GM23338 (cell line): ENCODE measurements at regions not wholly inside any gene's neighbourhood (a gene's known extent, or its start where the extent isn't known, plus 50 kb on each side); places are given as distances from the start of the nearest gene placed in this dataset.

ENCODE experiments used
- ATAC-seq: fragments of 200-7000 bp; cut with Tn5 transposase; 3 replicates; pipeline ENCODE4 v1.9.1; 2020
- DNase-seq: peaks from one replicate; pipeline ENCODE4 v3.0.0-alpha.2; 2015; ENCODE audit warnings: low spot score
- H2AFZ ChIP-seq: fragments of 200-600 bp; sonication (generic); 2 replicates; pipeline ENCODE4 v1.8.0; 2016; ENCODE audit warnings: antibody characterized with exemption, mild to moderate bottlenecking, moderate library complexity
- H3F3A ChIP-seq: fragments of 200-600 bp; sonication (generic); replicated peaks from 2 replicates; pipeline ENCODE4 v1.8.0; 2017; ENCODE audit warnings: antibody characterized with exemption, mixed run types, low read depth
- H3K27ac ChIP-seq: fragments of 200-600 bp; sonication (generic); 2 replicates; pipeline ENCODE4 v1.6.1; 2016; ENCODE audit warnings: low read depth
- H3K27me3 ChIP-seq: fragments of 200-600 bp; sonication (generic); 2 replicates; pipeline ENCODE4 v1.8.0; 2016; ENCODE audit warnings: mild to moderate bottlenecking, mixed run types, moderate library complexity; ENCODE audit not compliant: insufficient read depth
- H3K36me3 ChIP-seq: fragments of 200-600 bp; sonication (generic); 2 replicates; pipeline ENCODE4 v1.8.0; 2016; ENCODE audit warnings: mild to moderate bottlenecking; ENCODE audit not compliant: insufficient read depth
- H3K4me1 ChIP-seq: fragments of 200-600 bp; sonication (generic); 2 replicates; pipeline ENCODE4 v1.8.0; 2016; ENCODE audit warnings: mild to moderate bottlenecking, moderate library complexity; ENCODE audit not compliant: insufficient read depth
- H3K4me2 ChIP-seq: fragments of 200-600 bp; sonication (generic); 2 replicates; pipeline ENCODE4 v1.7.1; 2017; ENCODE audit warnings: mixed run types
- H3K4me3 ChIP-seq: fragments of 200-600 bp; sonication (generic); 2 replicates; pipeline ENCODE4 v1.6.1; 2016; ENCODE audit warnings: mixed run types
- H3K79me2 ChIP-seq: fragments of 200-600 bp; sonication (generic); replicated peaks from 2 replicates; pipeline ENCODE4 v1.8.0; 2017; ENCODE audit warnings: mild to moderate bottlenecking; ENCODE audit not compliant: insufficient read depth
- H3K9me2 ChIP-seq: fragments of 200-600 bp; sonication (generic); 2 replicates; pipeline ENCODE4 v1.8.0; 2017; ENCODE audit not compliant: insufficient read depth
- H4K20me1 ChIP-seq: fragments of 200-600 bp; sonication (generic); replicated peaks from 2 replicates; pipeline ENCODE4 v1.8.0; 2017; ENCODE audit warnings: mild to moderate bottlenecking; ENCODE audit not compliant: insufficient read depth
- H3K27ac Mint-ChIP-seq: 2 replicates; pipeline ENCODE4 v1.8.0; 2020; ENCODE audit warnings: inconsistent platforms, mild to moderate bottlenecking, moderate library complexity, mixed read lengths
- H3K27me3 Mint-ChIP-seq: 3 replicates; pipeline ENCODE4 v1.8.0; 2022; ENCODE audit warnings: low read depth, mild to moderate bottlenecking, moderate library complexity, mixed read lengths, inconsistent platforms; ENCODE audit not compliant: insufficient read depth, poor library complexity
- H3K36me3 Mint-ChIP-seq: 3 replicates; pipeline ENCODE4 v1.8.0; 2021; ENCODE audit warnings: low read depth, mild to moderate bottlenecking, inconsistent platforms, moderate library complexity, mixed read lengths
- H3K4me1 Mint-ChIP-seq: 3 replicates; pipeline ENCODE4 v1.8.0; 2020; ENCODE audit warnings: mild to moderate bottlenecking, inconsistent platforms, mixed read lengths
- H3K4me3 Mint-ChIP-seq: 3 replicates; pipeline ENCODE4 v1.8.0; 2021; ENCODE audit warnings: moderate library complexity, mild to moderate bottlenecking, inconsistent platforms, mixed read lengths
- H3K9me3 Mint-ChIP-seq: 3 replicates; pipeline ENCODE4 v1.8.0; 2020; ENCODE audit warnings: moderate library complexity, mild to moderate bottlenecking, inconsistent platforms, mixed read lengths
- CREB1 ChIP-seq: fragments of 250-450 bp; sonication (Bioruptor Pico); IDR thresholded peaks from 2 replicates; pipeline ENCODE4 v1.5.0; 2020; ENCODE audit warnings: low read depth, mild to moderate bottlenecking, moderate library complexity
- EZH2 ChIP-seq: fragments of 200-600 bp; sonication (generic); IDR thresholded peaks from one replicate; pipeline ENCODE4 v1.8.0; 2017; ENCODE audit warnings: antibody characterized with exemption, mild to moderate bottlenecking, low read depth; ENCODE audit not compliant: unreplicated experiment
- EZH2phosphoT487 ChIP-seq: fragments of 200-600 bp; sonication (generic); IDR thresholded peaks from one replicate; pipeline ENCODE4 v1.8.1; 2018; ENCODE audit warnings: antibody characterized with exemption; ENCODE audit not compliant: unreplicated experiment
- JUNB ChIP-seq: IDR thresholded peaks from one replicate; pipeline ENCODE4 v1.6.1; 2016; ENCODE audit warnings: antibody characterized with exemption; ENCODE audit not compliant: unreplicated experiment
- NANOG ChIP-seq: IDR thresholded peaks from 2 replicates; pipeline ENCODE4 v1.6.1; 2016; ENCODE audit warnings: antibody characterized with exemption, borderline replicate concordance
- POLR2AphosphoS5 ChIP-seq: IDR thresholded peaks from 2 replicates; pipeline ENCODE4 v1.6.1; 2016; ENCODE audit warnings: antibody characterized with exemption, low read depth
- STAT1 ChIP-seq: IDR thresholded peaks from one replicate; pipeline ENCODE4 v1.6.1; 2016; ENCODE audit warnings: antibody characterized with exemption; ENCODE audit not compliant: unreplicated experiment
- ZNF331 ChIP-seq: fragments of 250-450 bp; sonication (Bioruptor Pico); IDR thresholded peaks from 2 replicates; pipeline ENCODE4 v1.5.0; 2020; ENCODE audit warnings: low read depth, mild to moderate bottlenecking, moderate library complexity
- TF ChIP-seq, protein P1 (sequence below), 2 experiments: fragments of 200-600 bp in 1 of 2; sonication (generic) in 1 of 2; conservative IDR thresholded peaks; 2 replicates each; pipeline versions ENCODE4 v1.5.1 to v1.6.1; 2016 to 2017; ENCODE audit warnings: antibody characterized with exemption in 2 of 2, low read depth in 2 of 2, mild to moderate bottlenecking in 2 of 2, moderate library complexity in 1 of 2
- TF ChIP-seq, protein P2 (sequence below): IDR thresholded peaks from one replicate; pipeline ENCODE4 v1.6.1; 2018; ENCODE audit warnings: antibody characterized with exemption; ENCODE audit not compliant: unreplicated experiment
- TF ChIP-seq, protein P3 (sequence below): fragments of 250-450 bp; sonication (Bioruptor Pico); IDR thresholded peaks from 2 replicates; pipeline ENCODE4 v1.5.0; 2020; ENCODE audit warnings: mild to moderate bottlenecking, moderate library complexity
- TF ChIP-seq, protein P4 (sequence below): IDR thresholded peaks from 2 replicates; pipeline ENCODE4 v1.6.1; 2016; ENCODE audit warnings: antibody characterized with exemption

DNA sequence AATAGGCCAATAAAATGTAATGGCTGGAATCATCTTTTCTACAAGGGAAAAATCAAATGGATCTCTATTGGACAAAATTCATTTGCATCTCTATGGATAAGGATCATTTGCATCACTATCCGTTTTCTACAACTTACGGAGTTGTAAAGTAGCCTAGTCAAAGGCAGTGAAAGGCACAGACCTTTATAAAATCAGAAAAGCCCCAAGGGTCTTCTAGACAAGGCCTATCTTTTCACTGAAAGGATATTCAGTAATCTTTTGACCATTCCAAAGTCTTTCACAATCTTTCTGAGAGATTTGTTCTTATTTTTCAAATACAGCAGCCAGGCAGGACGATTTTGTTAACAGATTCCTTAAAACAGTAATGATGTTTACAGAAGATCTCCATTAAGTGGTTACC, 119.5 kb upstream of the JADE1 start:
- peak overlapping the region; percentile 81 for H3K27ac ChIP-seq
- H3K4me2 ChIP-seq, result peak overlapping the region; percentile 7
- Mint-ChIP-seq H3K27ac (peak overlapping the region; percentile 81), H3K36me3 (peaks cover 38% of the 10 kb centered on the region), H3K27me3 (peaks cover 2% of the 10 kb centered on the region), H3K4me1 (peaks cover 34% of the 10 kb centered on the region), H3K4me3 (no peak overlapping the region), H3K9me3 (peaks cover 33% of the 10 kb centered on the region)
- H4K20me1 ChIP-seq, result no peaks in the 10 kb centered on the region
- H3K4me3 ChIP-seq, result no peak overlapping the region
- TF ChIP-seq, protein P1, sequence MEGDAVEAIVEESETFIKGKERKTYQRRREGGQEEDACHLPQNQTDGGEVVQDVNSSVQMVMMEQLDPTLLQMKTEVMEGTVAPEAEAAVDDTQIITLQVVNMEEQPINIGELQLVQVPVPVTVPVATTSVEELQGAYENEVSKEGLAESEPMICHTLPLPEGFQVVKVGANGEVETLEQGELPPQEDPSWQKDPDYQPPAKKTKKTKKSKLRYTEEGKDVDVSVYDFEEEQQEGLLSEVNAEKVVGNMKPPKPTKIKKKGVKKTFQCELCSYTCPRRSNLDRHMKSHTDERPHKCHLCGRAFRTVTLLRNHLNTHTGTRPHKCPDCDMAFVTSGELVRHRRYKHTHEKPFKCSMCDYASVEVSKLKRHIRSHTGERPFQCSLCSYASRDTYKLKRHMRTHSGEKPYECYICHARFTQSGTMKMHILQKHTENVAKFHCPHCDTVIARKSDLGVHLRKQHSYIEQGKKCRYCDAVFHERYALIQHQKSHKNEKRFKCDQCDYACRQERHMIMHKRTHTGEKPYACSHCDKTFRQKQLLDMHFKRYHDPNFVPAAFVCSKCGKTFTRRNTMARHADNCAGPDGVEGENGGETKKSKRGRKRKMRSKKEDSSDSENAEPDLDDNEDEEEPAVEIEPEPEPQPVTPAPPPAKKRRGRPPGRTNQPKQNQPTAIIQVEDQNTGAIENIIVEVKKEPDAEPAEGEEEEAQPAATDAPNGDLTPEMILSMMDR (conservative IDR thresholded peaks at IDR 0.05; ENCODE audit: low read depth in 2 of 2), result no peak
- TF ChIP-seq JUNB (no peak), EZH2 (no peak), NANOG (no peak), ZNF331 (CRISPR knock-in tag) (no peak), STAT1 (no peak), POLR2AphosphoS5 (no peak), EZH2phosphoT487 (no peak), CREB1 (CRISPR knock-in tag) (no peak)
- TF ChIP-seq, protein P2, sequence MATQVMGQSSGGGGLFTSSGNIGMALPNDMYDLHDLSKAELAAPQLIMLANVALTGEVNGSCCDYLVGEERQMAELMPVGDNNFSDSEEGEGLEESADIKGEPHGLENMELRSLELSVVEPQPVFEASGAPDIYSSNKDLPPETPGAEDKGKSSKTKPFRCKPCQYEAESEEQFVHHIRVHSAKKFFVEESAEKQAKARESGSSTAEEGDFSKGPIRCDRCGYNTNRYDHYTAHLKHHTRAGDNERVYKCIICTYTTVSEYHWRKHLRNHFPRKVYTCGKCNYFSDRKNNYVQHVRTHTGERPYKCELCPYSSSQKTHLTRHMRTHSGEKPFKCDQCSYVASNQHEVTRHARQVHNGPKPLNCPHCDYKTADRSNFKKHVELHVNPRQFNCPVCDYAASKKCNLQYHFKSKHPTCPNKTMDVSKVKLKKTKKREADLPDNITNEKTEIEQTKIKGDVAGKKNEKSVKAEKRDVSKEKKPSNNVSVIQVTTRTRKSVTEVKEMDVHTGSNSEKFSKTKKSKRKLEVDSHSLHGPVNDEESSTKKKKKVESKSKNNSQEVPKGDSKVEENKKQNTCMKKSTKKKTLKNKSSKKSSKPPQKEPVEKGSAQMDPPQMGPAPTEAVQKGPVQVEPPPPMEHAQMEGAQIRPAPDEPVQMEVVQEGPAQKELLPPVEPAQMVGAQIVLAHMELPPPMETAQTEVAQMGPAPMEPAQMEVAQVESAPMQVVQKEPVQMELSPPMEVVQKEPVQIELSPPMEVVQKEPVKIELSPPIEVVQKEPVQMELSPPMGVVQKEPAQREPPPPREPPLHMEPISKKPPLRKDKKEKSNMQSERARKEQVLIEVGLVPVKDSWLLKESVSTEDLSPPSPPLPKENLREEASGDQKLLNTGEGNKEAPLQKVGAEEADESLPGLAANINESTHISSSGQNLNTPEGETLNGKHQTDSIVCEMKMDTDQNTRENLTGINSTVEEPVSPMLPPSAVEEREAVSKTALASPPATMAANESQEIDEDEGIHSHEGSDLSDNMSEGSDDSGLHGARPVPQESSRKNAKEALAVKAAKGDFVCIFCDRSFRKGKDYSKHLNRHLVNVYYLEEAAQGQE, result no peak
- TF ChIP-seq, protein P3, sequence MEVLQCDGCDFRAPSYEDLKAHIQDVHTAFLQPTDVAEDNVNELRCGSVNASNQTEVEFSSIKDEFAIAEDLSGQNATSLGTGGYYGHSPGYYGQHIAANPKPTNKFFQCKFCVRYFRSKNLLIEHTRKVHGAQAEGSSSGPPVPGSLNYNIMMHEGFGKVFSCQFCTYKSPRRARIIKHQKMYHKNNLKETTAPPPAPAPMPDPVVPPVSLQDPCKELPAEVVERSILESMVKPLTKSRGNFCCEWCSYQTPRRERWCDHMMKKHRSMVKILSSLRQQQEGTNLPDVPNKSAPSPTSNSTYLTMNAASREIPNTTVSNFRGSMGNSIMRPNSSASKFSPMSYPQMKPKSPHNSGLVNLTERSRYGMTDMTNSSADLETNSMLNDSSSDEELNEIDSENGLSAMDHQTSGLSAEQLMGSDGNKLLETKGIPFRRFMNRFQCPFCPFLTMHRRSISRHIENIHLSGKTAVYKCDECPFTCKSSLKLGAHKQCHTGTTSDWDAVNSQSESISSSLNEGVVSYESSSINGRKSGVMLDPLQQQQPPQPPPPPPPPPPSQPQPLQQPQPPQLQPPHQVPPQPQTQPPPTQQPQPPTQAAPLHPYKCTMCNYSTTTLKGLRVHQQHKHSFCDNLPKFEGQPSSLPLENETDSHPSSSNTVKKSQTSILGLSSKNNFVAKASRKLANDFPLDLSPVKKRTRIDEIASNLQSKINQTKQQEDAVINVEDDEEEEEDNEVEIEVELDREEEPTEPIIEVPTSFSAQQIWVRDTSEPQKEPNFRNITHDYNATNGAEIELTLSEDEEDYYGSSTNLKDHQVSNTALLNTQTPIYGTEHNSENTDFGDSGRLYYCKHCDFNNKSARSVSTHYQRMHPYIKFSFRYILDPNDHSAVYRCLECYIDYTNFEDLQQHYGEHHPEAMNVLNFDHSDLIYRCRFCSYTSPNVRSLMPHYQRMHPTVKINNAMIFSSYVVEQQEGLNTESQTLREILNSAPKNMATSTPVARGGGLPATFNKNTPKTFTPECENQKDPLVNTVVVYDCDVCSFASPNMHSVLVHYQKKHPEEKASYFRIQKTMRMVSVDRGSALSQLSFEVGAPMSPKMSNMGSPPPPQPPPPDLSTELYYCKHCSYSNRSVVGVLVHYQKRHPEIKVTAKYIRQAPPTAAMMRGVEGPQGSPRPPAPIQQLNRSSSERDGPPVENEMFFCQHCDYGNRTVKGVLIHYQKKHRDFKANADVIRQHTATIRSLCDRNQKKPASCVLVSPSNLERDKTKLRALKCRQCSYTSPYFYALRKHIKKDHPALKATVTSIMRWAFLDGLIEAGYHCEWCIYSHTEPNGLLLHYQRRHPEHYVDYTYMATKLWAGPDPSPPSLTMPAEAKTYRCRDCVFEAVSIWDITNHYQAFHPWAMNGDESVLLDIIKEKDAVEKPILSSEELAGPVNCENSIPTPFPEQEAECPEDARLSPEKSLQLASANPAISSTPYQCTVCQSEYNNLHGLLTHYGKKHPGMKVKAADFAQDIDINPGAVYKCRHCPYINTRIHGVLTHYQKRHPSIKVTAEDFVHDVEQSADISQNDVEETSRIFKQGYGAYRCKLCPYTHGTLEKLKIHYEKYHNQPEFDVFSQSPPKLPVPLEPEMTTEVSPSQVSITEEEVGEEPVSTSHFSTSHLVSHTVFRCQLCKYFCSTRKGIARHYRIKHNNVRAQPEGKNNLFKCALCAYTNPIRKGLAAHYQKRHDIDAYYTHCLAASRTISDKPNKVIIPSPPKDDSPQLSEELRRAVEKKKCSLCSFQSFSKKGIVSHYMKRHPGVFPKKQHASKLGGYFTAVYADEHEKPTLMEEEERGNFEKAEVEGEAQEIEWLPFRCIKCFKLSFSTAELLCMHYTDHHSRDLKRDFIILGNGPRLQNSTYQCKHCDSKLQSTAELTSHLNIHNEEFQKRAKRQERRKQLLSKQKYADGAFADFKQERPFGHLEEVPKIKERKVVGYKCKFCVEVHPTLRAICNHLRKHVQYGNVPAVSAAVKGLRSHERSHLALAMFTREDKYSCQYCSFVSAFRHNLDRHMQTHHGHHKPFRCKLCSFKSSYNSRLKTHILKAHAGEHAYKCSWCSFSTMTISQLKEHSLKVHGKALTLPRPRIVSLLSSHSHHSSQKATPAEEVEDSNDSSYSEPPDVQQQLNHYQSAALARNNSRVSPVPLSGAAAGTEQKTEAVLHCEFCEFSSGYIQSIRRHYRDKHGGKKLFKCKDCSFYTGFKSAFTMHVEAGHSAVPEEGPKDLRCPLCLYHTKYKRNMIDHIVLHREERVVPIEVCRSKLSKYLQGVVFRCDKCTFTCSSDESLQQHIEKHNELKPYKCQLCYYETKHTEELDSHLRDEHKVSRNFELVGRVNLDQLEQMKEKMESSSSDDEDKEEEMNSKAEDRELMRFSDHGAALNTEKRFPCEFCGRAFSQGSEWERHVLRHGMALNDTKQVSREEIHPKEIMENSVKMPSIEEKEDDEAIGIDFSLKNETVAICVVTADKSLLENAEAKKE (CRISPR knock-in tag), result no peak
- TF ChIP-seq, protein P4, sequence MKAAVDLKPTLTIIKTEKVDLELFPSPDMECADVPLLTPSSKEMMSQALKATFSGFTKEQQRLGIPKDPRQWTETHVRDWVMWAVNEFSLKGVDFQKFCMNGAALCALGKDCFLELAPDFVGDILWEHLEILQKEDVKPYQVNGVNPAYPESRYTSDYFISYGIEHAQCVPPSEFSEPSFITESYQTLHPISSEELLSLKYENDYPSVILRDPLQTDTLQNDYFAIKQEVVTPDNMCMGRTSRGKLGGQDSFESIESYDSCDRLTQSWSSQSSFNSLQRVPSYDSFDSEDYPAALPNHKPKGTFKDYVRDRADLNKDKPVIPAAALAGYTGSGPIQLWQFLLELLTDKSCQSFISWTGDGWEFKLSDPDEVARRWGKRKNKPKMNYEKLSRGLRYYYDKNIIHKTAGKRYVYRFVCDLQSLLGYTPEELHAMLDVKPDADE, result no peak
- H3K36me3 ChIP-seq, result no peaks in the 10 kb centered on the region
- H3K9me2 ChIP-seq, result peaks cover 4% of the 10 kb centered on the region; the same call in 1 of the 2 replicates
- ATAC-seq (peak; percentile 79), DNase-seq (peak; percentile 59)
- H3K79me2 ChIP-seq, result no peaks in the 10 kb centered on the region
- no peak overlapping the region for H2AFZ ChIP-seq
- H3F3A ChIP-seq, result 0 out of 2 replicates have a peak, but pooled peaks cover 1% of the 10 kb centered on the region
- no peaks in the 10 kb centered on the region for H3K27me3 ChIP-seq
- peaks cover 30% of the 10 kb centered on the region for H3K4me1 ChIP-seq
